ENCODE measurements at regions not wholly inside any gene's neighbourhood (a gene's known extent, or its start where the extent isn't known, plus 50 kb on each side); places are given as distances from the start of the nearest gene placed in this dataset.

DNA sequence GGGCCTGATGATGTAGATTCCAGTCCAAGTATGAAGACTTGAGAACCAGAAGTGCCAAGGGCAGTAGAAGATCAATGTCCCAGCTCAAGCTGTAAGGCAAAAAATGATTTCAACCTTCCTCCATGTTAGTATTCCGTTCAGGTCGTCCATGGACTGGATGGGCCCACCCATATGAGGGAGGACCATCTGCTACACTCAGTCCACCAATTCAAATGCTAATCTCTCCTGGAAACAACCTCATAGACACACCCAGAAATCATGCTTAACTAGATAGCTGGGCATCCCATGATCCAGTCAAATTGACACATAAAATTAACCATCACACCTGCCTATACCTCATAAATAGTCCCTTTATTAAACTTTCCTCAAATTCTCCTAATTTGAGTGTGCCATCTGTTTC is 73.3 kb upstream of the NFASC start:
- TF ChIP-seq, protein P1, sequence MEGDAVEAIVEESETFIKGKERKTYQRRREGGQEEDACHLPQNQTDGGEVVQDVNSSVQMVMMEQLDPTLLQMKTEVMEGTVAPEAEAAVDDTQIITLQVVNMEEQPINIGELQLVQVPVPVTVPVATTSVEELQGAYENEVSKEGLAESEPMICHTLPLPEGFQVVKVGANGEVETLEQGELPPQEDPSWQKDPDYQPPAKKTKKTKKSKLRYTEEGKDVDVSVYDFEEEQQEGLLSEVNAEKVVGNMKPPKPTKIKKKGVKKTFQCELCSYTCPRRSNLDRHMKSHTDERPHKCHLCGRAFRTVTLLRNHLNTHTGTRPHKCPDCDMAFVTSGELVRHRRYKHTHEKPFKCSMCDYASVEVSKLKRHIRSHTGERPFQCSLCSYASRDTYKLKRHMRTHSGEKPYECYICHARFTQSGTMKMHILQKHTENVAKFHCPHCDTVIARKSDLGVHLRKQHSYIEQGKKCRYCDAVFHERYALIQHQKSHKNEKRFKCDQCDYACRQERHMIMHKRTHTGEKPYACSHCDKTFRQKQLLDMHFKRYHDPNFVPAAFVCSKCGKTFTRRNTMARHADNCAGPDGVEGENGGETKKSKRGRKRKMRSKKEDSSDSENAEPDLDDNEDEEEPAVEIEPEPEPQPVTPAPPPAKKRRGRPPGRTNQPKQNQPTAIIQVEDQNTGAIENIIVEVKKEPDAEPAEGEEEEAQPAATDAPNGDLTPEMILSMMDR (IDR thresholded peaks at IDR 0.05 in 2 of 3, conservative IDR thresholded peaks at IDR 0.05 in 1 of 3; ENCODE audit: borderline replicate concordance in 1 of 3, insufficient read depth in 1 of 3, low read depth in 2 of 3, low read length in 2 of 3): no peak
- no peak for TF ChIP-seq EZH2 (IDR thresholded peaks at IDR 0.05)
- TF ChIP-seq SIN3A (IDR thresholded peaks at IDR 0.05; ENCODE audit: low read depth): no peak
- TF ChIP-seq POLR2AphosphoS5 (IDR thresholded peaks at IDR 0.05; ENCODE audit: low read depth, low read length): no peak
- TF ChIP-seq, protein P2, sequence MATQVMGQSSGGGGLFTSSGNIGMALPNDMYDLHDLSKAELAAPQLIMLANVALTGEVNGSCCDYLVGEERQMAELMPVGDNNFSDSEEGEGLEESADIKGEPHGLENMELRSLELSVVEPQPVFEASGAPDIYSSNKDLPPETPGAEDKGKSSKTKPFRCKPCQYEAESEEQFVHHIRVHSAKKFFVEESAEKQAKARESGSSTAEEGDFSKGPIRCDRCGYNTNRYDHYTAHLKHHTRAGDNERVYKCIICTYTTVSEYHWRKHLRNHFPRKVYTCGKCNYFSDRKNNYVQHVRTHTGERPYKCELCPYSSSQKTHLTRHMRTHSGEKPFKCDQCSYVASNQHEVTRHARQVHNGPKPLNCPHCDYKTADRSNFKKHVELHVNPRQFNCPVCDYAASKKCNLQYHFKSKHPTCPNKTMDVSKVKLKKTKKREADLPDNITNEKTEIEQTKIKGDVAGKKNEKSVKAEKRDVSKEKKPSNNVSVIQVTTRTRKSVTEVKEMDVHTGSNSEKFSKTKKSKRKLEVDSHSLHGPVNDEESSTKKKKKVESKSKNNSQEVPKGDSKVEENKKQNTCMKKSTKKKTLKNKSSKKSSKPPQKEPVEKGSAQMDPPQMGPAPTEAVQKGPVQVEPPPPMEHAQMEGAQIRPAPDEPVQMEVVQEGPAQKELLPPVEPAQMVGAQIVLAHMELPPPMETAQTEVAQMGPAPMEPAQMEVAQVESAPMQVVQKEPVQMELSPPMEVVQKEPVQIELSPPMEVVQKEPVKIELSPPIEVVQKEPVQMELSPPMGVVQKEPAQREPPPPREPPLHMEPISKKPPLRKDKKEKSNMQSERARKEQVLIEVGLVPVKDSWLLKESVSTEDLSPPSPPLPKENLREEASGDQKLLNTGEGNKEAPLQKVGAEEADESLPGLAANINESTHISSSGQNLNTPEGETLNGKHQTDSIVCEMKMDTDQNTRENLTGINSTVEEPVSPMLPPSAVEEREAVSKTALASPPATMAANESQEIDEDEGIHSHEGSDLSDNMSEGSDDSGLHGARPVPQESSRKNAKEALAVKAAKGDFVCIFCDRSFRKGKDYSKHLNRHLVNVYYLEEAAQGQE (IDR thresholded peaks at IDR 0.05; ENCODE audit: low read depth): no peak
- no peak for TF ChIP-seq POLR2A (IDR thresholded peaks at IDR 0.05; ENCODE audit: borderline replicate concordance, extremely low read depth, insufficient read depth, insufficient read length)
- TF ChIP-seq MAX (IDR thresholded peaks at IDR 0.05): no peak
- TF ChIP-seq ZFX (IDR thresholded peaks at IDR 0.05): no peak
- no peak for TF ChIP-seq EGR1 (IDR thresholded peaks at IDR 0.05; ENCODE audit: low read depth)
- no peak for TF ChIP-seq ZNF274 (IDR thresholded peaks at IDR 0.05; ENCODE audit: low read depth, low read length)
- TF ChIP-seq YY1 (IDR thresholded peaks at IDR 0.05; ENCODE audit: extremely low read depth, insufficient replicate concordance, low read depth, low read length): no peak
